Thyroid gland (tissue), 4 donors: ENCODE measurements at regions not wholly inside any gene's neighbourhood (a gene's known extent, or its start where the extent isn't known, plus 50 kb on each side); places are given as distances from the start of the nearest gene placed in this dataset.
"Not testable (repeated sequence)": the region's sequence is repeated elsewhere in the genome, so short reads cannot be mapped to it uniquely, and the experiment has no call there.

ENCODE experiments used
- DNase-seq, 2 donors: peaks; one replicate each; pipeline ENCODE4 v3.0.0-alpha.2; 2019
- H3K27ac ChIP-seq, 3 donors: fragments of 200-600 bp; sonication (generic); 1 replicate in 2 of 3; 2 replicates in 1 of 3; pipeline ENCODE4 v1.5.1; 2016 to 2019; ENCODE audit warnings: mild to moderate bottlenecking in 1 of 3, moderate library complexity in 1 of 3
- H3K27me3 ChIP-seq: fragments of 200-600 bp; sonication (generic); one replicate; pipeline ENCODE4 v1.5.1; 2019
- H3K36me3 ChIP-seq, 2 donors: fragments of 200-600 bp; sonication (generic); one replicate each; pipeline ENCODE4 v1.5.1; 2016 to 2019
- H3K4me1 ChIP-seq, 2 donors: fragments of 200-600 bp; sonication (generic); one replicate each; pipeline ENCODE4 v1.5.1; 2017 to 2019
- H3K4me3 ChIP-seq, 3 donors: fragments of 200-600 bp; sonication (generic); replicated peaks in 1 of 3; 1 replicate in 2 of 3; 2 replicates in 1 of 3; pipeline ENCODE4 v1.5.1; 2016; ENCODE audit warnings: mild to moderate bottlenecking in 1 of 3
- H3K9me3 ChIP-seq: fragments of 200-600 bp; sonication (generic); one replicate; pipeline ENCODE4 v1.5.1; 2017
- POLR2A ChIP-seq, 2 donors: fragments of 450-650 bp; IDR thresholded peaks; one replicate each; pipeline ENCODE4 v1.6.1; 2017; ENCODE audit warnings: antibody characterized with exemption in 2 of 2, mild to moderate bottlenecking in 2 of 2, moderate library complexity in 1 of 2
- WGBS, 2 donors: methylation state at CpG; one replicate each; pipeline ENCODE4 v1.1.5; 2017; 5-methylcytosine and 5-hydroxymethylcytosine counted together
- intact Hi-C: fragments of 100-400 bp; cut with DNase I; formaldehyde crosslinking; loops from one replicate; pipeline ENCODE4 v1.15.1; 2023
- TF ChIP-seq, protein P1 (sequence below), 6 experiments: fragments of 200-600 bp in 3 of 6; fragments of 450-650 bp in 3 of 6; sonication (generic) in 3 of 6; IDR thresholded peaks; one replicate each; pipeline ENCODE4 v1.5.1; 2016 to 2019; ENCODE audit warnings: antibody characterized with exemption in 6 of 6, mild to moderate bottlenecking in 2 of 6, inconsistent platforms in 1 of 6, moderate library complexity in 1 of 6

DNA sequence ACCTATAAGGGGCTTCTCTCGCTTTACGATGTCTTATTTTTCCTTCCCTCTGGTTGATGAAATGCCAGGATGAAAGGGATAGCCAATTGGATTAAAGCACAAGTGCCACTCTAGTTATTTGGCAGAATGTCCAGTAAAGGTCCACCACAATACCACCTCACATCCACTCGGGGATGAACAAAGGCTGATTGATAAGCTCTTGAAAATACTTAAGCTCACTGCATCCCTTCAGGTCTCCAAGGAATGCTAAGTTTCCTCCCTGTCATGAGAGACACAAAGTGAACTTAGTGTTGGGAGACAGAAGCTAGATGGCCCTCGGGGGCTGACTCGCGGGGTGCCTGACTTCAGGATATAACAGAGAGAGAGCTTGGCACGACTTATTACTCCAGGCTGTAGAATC lies 185.9 kb upstream of the ZNF644 start:
- H3K27ac ChIP-seq, intact Hi-C loops, H3K27me3 ChIP-seq, H3K36me3 ChIP-seq, H3K4me1 ChIP-seq, H3K9me3 ChIP-seq, H3K4me3 ChIP-seq, DNase-seq: not testable (repeated sequence)
- 65 to 87% methylated on average over 7 of the region's 7 CpGs for WGBS, 2 donors

DNA sequence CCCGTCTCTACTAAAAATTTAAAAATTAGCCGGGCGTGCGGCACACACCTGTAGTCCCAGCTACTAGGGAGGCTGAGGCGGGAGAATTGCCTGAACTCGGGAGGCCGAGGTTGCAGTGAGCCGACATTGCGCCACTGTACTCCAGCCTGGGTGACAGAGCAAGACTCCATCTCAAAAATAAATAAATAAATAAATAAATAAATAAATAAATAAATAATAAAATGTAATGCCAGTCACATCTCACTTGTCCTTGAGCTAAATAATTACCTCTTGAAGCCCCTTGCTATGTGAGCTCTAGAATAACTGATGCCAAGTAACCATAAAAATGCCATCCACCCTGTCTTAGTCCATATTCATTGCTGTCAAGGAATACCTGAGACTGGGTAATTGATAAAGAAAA lies 182.3 kb upstream of the ZNF644 start:
- H3K27ac ChIP-seq, intact Hi-C loops, H3K27me3 ChIP-seq, H3K36me3 ChIP-seq, DNase-seq, H3K4me3 ChIP-seq, H3K4me1 ChIP-seq, H3K9me3 ChIP-seq: not testable (repeated sequence)
- WGBS, 2 donors: 98% methylated on average over 9 of the region's 9 CpGs

DNA sequence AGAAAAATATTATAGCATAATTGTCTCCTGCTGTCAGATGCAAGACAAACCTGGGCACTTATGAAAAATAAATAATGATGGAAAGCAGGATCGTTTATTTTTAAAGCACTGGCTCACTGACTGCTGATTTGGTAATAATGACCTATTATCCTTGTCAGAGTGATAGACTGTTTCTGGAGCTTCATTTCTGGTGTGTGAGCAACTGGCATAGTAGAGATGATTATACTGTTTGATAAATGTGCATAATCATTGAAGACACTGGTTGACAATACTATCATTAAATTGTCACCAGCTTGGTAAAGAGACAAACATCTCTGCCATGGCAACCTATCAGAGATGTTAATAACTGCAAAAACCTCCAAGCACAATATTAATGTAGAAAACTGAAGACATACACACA lies 179.9 kb upstream of the ZNF644 start:
- Histone ChIP-seq H3K27ac (no peak overlapping the region), H3K4me1 (no peaks in the 10 kb centered on the region), H3K36me3 (no peaks in the 10 kb centered on the region), H3K9me3 (no peaks in the 10 kb centered on the region), H3K4me3 (no peak overlapping the region), H3K27me3 (no peaks in the 10 kb centered on the region)
- DNase-seq: no peak
- TF ChIP-seq, protein P1, sequence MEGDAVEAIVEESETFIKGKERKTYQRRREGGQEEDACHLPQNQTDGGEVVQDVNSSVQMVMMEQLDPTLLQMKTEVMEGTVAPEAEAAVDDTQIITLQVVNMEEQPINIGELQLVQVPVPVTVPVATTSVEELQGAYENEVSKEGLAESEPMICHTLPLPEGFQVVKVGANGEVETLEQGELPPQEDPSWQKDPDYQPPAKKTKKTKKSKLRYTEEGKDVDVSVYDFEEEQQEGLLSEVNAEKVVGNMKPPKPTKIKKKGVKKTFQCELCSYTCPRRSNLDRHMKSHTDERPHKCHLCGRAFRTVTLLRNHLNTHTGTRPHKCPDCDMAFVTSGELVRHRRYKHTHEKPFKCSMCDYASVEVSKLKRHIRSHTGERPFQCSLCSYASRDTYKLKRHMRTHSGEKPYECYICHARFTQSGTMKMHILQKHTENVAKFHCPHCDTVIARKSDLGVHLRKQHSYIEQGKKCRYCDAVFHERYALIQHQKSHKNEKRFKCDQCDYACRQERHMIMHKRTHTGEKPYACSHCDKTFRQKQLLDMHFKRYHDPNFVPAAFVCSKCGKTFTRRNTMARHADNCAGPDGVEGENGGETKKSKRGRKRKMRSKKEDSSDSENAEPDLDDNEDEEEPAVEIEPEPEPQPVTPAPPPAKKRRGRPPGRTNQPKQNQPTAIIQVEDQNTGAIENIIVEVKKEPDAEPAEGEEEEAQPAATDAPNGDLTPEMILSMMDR (IDR thresholded peaks at IDR 0.05): no peak
- TF ChIP-seq POLR2A (IDR thresholded peaks at IDR 0.05): no peak
- intact Hi-C loops: no loop called here
- 75 to 80% methylated on average over 1 of the region's 1 CpG for WGBS, 2 donors

DNA sequence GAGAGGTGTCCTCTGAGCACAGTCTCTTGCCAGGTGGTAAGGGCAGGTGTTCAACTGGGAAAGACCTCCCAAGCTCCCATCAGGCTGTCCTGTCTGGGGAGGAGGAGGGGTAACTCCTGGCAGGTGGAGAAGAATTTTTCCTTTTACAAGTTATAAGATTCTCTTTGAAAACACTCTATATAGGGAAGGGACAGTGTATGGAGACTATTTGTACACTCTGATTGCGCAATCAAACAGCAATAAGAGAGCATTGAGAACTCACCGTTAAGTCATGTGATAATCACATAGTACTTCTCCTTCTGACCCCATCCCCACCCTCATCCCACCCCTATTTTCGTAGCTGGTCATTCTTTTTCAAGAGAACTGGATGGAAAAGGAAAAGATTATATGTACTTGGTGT lies 179.3 kb upstream of the ZNF644 start:
- Histone ChIP-seq H3K27me3 (no peaks in the 10 kb centered on the region), H3K9me3 (no peaks in the 10 kb centered on the region), H3K4me1 (no peaks in the 10 kb centered on the region), H3K27ac (no peak overlapping the region), H3K36me3 (no peaks in the 10 kb centered on the region), H3K4me3 (no peak overlapping the region)
- TF ChIP-seq, protein P1 (IDR thresholded peaks at IDR 0.05): no peak
- TF ChIP-seq POLR2A (IDR thresholded peaks at IDR 0.05): no peak
- no peak for DNase-seq
- intact Hi-C loops: no loop called here
- WGBS, 2 donors: 56% methylated on average over 3 of the region's 3 CpGs

DNA sequence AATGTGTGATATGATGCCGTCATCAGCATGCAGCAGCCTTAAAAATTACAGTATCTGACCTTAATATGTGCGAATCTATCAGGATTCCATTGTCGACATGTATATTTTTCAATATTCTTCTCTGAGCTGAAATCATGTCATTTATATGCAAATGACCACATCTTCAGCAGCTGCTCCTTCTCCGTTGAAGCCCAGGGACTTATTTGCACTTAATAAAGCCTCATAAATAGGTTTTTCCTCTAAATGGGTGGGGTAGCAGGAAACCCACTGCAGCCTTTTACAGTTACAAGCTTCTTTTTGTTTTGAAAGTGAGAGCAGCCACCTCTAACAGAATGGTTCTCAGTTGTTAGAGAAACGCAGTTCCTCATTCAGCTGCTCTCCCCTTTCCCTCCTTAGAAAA lies 178.8 kb upstream of the ZNF644 start:
- Histone ChIP-seq H3K27ac (no peak overlapping the region), H3K4me1 (no peaks in the 10 kb centered on the region), H3K4me3 (no peak overlapping the region), H3K27me3 (no peaks in the 10 kb centered on the region), H3K9me3 (no peaks in the 10 kb centered on the region), H3K36me3 (no peaks in the 10 kb centered on the region)
- intact Hi-C loops: no loop called here
- TF ChIP-seq POLR2A (IDR thresholded peaks at IDR 0.05): no peak
- TF ChIP-seq, protein P1 (IDR thresholded peaks at IDR 0.05): no peak
- WGBS, 2 donors: 70 to 73% methylated on average over 5 of the region's 5 CpGs
- no peak for DNase-seq

DNA sequence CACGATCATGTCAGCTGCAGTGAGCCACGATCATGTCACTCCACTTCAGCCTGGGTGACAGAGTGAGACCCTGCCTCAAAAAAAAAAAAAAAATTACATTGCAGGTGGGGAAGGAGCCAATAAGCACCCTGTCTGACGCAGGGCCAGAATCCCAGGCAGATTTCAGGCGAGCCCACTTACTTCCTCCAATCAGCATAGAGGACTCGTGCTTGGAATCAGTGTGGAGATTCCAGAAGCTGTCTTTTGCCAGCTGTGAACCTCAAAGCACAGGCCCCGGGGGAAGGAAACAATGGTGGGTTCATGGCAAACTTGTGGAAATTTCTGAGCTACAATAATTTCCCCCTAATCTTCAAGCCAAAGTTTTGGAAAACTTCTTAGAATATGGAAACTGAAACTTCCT lies 178.2 kb upstream of the ZNF644 start:
- WGBS, 2 donors: 81 to 91% methylated on average over 6 of the region's 6 CpGs
- no peak for TF ChIP-seq POLR2A (IDR thresholded peaks at IDR 0.05)
- TF ChIP-seq, protein P1 (IDR thresholded peaks at IDR 0.05): no peak
- no peak for DNase-seq

More for the DNA sequence above, 178.2 kb upstream of the ZNF644 start:
- intact Hi-C loops: no loop called here
- Histone ChIP-seq H3K4me1 (no peaks in the 10 kb centered on the region), H3K27ac (no peak overlapping the region), H3K27me3 (no peaks in the 10 kb centered on the region), H3K36me3 (no peaks in the 10 kb centered on the region), H3K9me3 (no peaks in the 10 kb centered on the region), H3K4me3 (no peak overlapping the region)
